GM19468 (cell line): ENCODE measurements at regions not wholly inside any gene's neighbourhood (a gene's known extent, or its start where the extent isn't known, plus 50 kb on each side); places are given as distances from the start of the nearest gene placed in this dataset.
"Not testable (repeated sequence)": the region's sequence is repeated elsewhere in the genome, so short reads cannot be mapped to it uniquely, and the experiment has no call there.

Experiments
- ATAC-seq: cut with Tn5 transposase; IDR thresholded peaks from one replicate; pipeline ENCODE4 v1.9.1; 2021; ENCODE audit warnings: mild to moderate bottlenecking, moderate library complexity, moderate number of reproducible peaks; ENCODE audit not compliant: unreplicated experiment; ENCODE audit errors: extremely low read depth

DNA sequence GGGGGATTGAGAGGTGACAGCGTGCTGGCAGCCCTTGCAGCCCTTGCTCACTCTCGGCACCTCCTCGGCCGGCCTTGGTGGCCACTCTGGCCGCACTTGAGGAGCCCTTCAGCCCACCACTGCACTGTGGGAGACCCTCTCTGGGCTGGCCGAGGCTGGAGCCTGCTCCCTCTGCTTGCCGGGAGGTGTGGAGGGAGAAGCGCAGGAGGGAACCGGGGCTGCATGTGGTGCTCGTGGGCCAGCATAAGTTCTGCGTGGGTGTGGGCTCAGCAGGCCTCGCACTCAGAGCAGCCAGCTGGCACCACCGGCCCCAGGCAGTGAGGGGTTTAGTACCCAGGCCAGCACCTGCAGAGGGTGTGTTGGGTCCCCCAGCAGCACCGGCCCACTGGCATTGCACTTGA, 912.2 kb upstream of the ADGRB3 start:
- no peak for ATAC-seq

DNA sequence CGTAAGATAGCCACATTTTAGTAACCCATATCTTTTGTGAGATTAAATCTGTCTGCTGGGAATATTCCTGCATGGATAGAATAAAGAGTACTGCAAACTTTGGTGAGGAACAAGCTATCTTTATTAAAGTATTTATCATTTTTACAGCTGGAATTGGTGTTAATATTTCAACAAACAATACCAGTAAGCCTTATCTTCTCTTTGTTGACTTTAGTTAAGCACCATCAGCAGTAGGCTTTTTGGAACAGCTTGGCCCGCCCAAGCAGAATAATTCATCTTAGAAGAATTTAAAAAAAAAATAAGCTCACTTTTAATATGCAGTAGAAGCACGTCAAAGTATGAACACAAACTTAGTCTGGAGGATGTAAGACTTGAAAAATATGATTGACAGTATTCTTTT, 917.8 kb upstream of the ADGRB3 start:
- ATAC-seq, result no peak

DNA sequence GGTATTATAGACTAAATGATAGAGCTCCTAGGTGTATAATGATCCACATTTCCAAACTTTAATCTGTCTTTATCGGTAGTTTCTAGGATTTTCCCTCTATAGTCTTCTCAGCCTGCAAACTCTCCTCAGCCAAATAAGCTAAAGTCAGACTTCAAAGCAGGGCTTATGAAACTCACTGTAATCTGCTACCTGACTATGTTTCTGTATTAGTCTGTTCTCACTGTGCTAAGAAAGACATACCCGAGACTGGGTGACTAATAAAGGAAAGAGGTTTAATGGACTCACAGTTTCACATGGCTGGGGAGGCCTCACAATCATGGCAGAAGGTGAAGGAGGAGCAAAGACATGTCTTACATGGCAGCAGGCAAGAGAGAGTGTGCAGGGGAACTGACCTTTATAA, 928.7 kb upstream of the ADGRB3 start:
- no peak for ATAC-seq

DNA sequence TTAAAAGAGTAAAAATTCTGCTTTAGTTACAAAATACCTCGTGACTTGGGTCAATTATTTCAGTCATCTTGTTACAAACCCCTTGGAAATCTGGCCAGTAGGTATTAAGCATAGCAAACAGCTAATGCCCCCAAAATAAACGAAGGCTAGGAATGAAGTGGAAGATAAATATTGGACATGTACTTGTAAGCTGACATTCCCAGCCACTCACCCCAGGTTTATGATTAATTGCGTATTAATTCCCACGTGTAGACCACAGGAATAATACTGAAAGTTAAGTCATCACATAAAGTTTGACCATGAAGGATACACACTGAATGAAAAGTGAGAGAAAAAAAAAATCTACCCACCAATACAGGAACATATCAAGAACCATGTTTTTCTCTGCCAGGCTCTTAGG, 936.5 kb upstream of the ADGRB3 start:
- ATAC-seq, result no peak

DNA sequence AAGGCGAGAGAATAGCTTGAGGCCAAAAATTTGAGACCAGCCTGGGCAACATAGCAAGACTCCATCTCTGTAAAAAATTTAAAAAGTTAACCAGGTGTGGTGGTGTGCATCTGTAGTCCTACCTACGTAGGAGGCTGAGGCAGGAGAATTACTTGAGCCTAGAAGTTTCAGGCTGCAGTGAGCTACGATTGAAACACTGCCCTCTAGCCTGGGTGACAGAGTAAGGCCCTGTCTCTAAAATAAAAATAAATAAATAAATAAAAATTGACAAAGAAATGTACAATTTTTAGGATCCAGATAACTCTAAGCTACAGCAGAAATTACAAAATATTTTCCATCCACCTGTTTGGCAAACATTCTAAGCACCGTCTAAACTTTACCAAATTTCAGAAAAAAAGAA, 941.0 kb upstream of the ADGRB3 start:
- ATAC-seq, result no peak

DNA sequence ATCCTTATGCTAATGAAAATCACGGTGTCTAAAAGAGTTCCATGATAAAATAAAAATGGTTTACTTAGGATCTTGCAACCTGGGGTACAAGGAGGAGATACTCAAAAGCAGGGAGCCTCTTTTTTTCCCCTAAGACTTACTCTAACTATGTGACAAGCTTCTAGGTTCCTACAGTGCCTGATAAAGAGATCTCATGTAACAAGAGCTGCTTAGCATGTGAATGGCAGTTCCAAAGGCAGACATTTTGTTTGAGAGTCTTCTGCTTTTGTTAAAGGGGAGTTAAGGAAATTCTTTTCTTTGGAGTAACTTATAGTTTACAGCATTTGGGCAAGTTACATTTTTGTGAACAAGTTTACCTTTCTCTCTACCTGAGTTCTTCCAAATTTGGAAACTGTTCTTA, 945.8 kb upstream of the ADGRB3 start:
- no peak for ATAC-seq

DNA sequence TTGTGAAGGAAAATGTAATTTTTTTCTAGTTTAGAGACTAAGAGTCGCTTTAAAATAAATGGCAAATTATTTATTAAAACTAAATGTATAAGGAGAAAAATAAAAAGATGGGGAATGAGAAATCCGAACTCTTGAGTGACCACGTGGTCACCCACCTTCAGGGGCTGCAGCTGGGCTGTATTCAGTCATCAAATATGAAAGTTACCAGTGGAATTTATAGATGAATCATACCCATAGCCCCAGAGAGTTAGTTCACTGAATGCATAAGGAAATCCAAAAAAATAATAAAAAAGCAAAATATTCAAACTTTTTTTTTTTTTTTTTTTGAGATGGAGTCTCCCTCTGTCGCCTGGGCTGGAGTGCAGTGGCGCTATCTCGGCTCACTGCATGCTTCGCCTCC, 947.7 kb upstream of the ADGRB3 start:
- ATAC-seq, result no peak

DNA sequence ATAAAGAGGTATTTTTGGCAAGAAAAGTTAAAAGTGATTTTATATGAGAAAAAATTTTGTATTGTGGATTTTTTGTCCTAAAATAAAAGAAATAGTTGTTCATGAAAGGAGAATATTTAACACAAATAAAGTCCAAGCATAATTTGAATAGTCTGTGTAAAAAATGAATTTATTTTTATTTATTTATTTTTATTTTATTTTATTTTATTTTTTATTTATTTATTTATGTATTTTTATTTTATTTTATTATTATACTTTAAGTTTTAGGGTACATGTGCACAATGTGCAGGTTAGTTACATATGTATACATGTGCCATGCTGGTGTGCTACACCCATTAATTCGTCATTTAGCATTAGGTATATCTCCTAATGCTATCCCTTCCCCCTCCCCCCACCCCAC, 948.9 kb upstream of the ADGRB3 start:
- not testable (repeated sequence) for ATAC-seq

DNA sequence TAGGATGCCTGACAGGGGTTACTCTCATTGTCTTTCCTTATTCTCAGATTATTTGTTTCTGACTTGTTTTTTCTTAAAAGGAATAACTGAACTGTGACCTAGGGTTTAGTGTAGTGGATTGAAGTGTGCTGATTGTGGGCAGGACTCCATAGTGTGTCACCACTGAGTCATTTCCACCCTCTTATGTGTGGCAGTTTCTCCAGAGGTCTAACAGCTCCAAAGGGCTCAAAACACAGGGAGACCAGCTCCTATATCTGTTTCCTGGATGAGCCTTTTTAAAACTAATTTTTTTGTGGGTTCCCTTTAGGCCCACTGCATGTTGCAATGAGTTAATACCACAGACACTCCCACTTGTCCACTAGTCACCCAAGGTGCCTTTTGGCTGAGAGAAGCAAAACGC, 951.1 kb upstream of the ADGRB3 start:
- ATAC-seq, result no peak

DNA sequence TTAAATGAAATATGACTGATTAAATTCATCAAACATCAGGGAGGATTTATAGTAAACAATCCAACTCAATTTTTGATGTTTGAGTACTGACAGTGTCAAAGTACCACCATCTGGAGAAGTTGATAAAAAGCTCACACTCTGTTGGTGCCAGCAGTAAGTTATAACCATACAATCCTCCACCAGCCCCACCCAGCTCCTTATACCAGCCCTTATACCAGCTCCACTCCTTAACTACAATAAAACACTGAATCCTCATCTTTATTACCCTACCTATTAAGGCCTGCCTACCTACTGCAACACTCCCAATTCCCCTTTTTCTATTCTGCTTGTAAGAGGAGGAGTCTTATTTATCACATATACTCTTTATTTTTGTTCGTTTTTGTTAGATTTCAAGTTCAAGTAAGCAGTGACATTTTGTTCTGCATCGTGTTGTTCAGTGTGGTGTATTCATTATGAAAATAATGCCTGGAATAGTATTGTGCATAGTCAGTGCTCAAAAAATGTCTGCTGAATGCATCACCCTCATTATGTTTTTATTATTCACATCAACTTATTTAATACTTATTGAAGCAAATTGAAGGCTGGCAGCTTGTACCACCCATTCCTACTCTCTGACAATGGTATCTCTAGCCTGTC, 954.7 kb upstream of the ADGRB3 start:
- ATAC-seq, result no peak

DNA sequence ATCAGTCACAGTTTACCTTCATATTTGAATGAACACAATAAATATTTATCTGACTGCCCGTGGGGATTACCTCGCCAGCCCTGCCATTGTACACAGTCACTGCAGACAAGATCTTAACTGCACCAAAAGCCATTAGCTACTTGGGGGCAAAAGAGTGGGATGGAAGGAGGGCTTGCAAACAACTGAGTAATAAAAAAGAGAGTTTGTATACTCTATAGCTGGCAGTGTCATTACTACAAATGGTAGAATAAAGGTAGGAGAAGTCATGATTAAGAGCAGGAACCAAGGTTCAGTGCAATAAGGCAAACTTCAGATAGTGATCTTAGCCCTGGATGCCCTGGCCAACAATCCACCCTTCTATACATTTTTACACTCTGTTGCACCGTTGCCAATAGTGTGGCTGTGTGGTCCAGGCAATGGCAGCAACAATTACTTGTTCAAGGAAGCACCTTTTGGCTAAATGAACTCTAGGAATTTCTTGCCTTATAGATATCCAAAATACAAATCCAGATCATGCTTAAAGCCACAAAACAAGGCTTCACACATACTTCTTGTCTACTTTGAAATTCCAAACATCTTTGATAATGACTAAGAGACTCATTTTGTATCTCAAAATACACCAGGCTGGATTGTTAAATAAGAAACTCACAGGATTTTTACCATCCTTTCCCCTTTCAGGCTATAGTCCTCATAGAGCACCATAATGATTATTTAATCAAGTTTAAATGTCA, 955.4 kb upstream of the ADGRB3 start:
- no peak for ATAC-seq

DNA sequence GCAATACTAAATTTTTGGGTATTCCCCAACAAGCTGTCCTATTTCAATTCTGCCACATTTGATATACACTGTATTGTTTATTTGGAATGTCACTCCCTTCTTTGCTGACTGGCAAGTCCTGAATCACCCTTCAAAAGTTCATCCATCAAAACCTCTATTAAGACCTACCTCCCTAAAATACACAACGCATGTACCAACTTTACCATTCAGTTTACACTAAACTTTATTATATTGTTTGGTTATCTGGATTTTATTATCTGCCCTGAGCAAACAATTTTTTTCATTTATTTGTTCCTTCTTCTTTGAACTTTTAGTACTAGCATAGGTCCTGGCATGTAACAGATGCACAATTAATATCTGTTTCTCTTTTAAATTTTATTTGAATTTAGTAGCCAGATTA, 958.2 kb upstream of the ADGRB3 start:
- ATAC-seq, result no peak

DNA sequence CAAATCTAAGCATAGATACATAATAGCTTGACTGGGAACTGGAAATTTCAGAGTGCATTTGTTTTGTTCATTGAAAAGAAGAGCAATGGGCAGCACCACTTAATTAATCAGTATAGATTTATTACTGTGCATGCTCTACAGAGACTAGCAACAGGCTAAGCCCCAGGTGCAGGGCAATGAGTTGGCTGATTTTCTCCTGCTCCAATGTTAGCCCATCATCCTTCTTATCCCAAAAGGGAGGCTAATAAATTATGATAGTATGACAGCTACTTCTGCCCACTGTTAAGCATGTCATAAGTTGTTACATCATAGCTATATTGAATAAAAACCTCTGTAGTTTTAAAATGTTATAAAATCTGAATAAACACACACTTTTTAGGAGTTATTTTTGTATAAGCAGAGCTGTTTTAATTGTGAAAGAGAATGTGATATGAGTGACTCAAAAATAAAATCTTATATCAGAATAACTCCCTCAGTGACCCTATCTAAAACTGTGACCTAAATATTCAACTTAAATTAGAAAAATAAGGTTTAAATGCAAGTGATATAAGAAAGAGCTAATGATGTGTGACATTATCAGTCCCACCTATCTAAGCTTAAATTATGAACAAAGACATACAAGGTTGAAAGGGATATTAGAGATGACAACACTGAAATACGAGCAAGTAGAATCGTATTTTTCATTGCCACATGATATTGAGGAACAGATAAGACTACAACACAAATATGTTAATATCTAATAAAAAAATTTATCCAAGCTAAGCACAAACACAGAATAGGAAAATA, 967.3 kb upstream of the ADGRB3 start:
- no peak for ATAC-seq

DNA sequence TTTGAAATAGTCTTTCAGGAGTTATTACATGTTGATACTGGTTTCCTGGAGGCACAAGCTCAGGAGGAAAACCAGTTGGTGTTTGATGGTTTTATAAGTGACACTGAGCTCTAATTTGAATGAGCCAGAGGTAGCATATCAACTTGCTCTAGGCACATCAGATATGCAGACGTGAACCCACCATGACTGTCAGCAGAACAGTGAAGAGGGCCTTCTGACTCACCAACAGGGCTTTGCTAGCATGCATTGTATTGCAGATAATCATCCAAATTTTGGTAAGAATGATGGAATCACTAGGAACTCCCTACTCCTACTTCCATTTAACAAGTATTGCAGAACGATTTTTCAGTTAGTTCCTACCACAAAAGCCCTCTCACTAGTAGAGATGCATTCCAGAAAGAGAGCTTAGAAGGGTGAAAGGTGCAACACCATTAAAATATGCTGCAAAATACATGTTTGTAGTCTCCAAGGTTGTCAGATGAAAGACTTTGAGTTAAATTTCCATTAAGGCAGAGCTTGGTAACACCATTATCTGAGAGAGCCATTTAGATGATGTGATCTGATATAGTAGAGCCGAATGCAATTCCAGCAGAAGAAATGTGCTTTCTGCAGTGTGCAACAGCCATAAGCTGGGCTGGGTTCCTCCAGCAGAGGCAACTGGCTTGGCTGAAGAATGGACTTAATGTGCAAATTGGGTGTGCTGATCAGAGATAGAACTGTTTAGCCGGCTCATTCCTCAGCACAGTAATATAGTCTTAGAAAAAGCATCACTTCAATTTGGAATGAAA, 968.7 kb upstream of the ADGRB3 start:
- no peak for ATAC-seq

DNA sequence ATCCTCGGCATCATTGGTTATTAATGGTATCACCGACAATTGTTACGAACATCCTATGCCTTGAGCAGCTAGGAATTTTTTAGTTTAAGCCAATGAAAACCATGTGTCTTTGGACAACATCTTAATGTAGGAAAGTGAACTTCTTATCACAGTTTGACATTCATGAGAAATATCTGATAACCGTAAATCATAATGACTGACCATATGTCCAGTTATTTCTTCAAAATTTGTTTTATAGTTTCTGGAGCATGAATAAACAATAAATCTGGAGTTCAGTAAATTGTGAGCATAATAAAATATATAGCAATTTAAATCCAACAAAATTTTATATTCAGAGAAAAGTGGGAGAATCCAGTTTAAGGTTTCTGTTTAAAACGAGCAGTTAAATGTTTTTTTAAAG, 970.1 kb upstream of the ADGRB3 start:
- no peak for ATAC-seq

DNA sequence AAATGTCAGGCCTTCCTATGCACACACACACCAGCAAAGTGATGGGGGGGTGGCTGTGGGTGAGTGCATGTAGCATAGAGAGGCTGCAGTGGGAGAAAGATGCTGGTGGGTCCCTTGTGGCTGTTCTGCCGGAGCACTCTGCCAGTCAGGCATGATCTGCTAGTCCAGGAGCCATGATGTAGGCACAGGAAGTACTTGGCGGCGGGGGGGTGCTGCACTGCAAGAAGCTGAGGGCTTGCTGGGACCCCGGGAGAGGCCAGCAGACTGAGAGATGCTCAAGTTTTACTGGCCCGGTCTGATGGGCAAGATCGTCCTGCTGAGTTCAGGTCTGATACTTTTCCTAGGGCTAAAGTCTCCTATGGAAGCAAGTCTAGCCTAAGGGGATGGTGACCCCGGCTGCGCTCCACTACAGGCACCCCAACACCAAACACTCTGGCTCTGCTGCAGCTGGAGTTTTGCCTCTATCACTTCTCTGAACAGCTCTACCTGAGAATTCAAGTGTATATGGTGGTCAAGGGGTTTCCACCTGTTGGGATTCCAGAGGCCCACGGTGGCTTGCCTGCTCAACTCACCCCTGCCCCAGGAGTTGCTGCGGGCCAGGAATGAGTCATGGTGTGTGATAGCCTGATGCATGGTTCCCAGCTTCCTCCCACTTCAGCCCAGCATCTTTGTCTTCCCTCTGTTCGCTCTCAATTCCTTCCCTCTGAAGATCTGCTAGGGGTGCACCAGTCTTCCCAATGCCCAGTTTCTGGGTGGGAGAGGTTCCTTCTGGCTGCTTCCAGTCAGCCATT, 971.8 kb upstream of the ADGRB3 start:
- no peak for ATAC-seq

DNA sequence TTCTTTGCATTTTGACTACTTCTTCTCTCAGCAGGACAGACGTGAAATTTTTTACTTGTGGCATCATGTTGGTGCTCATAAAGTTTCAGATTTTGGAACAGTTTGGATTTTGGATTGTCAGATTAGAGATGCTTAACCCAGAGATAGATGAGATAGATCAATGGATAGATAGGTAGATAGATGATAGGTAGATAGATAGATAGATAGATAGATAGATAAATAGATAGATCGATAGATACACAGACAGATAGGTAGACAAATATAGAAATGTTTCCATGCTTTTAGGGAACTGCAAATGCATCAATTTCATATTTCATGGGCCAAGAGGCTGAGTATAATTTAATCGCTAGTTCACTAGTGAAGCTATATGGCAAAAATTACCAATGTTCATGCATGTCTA, 981.5 kb upstream of the ADGRB3 start:
- no peak for ATAC-seq

DNA sequence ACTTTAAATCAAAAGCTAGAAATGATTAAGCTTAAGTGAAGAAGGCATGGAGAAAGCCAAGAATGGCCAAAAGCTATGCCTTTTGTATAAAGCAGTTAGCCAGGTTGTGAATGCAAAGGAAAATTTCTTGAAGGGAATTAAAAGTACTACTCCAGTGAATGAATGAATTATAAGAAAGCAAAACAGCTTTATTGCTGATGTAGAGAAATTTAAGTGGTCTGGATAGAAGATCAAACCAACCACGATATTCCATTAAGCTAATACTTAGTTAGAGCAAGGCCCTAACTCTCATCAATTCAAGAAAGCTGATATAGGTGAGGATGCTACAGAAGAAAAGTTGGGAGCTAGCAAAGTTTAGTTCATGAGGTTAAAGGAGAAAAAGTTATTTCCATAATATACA, 988.5 kb upstream of the ADGRB3 start:
- no peak for ATAC-seq

DNA sequence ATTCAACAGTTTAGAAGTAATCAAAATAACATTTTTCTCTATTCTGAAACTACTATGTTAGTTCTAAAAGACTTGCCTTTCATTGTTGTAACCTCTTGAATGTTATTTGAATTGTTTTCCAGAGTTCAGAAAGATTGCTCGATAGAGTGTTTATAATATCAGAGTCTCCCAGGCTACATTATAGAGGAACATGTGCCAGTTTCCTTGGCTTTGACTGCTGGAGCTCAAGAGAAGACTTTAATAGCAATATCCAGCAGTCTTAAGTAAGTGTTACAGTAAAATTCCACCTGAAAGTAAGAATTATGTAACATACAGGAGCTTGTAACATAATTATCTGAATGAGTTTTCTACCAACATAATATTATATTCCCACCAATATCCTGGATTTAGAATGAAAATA, 991.8 kb upstream of the ADGRB3 start:
- ATAC-seq, result no peak

DNA sequence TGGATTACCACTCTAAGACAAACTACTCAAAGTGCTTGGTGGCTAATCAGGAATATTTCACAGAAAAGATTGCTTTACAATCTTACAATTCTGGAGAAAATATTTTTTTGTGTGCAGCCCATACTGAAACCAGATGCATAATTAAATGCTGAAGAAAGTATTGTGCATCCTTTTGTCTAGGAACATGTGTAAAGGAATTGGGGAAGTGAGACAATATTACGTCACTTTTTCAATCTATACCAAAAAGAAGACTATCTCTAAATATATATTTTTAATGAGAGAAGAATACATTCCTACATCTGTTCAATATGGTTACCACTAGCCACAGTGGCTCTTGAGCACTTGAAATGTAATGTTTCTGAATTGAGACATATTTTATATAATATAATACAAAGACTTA, 992.5 kb upstream of the ADGRB3 start:
- ATAC-seq, result no peak
